ENCODE measurements at regions not wholly inside any gene's neighbourhood (a gene's known extent, or its start where the extent isn't known, plus 50 kb on each side); places are given as distances from the start of the nearest gene placed in this dataset.

DNA sequence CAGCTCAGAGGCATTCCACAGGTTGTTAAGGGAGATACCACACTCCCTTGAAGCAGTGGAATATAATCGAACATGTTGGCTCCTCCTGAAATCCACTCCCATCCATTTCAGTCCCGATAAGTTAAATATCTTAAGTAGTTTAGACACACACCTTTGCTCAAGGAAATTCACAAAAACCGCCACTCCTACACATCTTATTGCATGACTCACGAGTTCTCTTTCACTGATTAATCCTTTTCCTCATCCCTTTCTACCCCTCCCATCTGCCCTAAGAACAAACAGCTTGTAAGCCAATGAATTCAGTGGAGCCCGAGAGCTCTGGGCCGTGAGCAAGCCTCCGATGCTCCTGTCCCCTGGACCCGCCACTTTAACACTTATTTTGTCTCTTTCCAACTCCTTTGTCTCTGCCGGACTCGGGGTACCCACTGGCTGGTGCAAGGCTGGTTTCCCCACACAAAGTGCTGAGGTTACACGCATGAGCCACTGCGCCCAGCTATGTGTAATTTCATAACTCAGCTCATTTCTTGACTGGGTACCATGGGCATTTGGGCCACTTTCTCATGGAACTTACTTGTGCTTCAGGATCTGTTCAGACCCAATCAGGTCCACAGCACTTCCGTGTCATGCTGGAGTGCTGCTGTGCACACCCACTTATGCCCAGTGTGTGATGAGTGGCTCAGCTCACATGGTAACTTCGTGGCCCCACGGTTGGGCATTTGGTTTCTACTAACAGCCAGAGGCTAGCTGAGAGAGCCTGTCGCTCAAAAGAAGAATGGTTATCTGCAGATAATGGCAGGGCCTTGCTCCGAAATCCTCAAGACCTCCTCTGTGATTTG, 171.8 kb upstream of the ALG10B start:
- TF ChIP-seq, protein P1, sequence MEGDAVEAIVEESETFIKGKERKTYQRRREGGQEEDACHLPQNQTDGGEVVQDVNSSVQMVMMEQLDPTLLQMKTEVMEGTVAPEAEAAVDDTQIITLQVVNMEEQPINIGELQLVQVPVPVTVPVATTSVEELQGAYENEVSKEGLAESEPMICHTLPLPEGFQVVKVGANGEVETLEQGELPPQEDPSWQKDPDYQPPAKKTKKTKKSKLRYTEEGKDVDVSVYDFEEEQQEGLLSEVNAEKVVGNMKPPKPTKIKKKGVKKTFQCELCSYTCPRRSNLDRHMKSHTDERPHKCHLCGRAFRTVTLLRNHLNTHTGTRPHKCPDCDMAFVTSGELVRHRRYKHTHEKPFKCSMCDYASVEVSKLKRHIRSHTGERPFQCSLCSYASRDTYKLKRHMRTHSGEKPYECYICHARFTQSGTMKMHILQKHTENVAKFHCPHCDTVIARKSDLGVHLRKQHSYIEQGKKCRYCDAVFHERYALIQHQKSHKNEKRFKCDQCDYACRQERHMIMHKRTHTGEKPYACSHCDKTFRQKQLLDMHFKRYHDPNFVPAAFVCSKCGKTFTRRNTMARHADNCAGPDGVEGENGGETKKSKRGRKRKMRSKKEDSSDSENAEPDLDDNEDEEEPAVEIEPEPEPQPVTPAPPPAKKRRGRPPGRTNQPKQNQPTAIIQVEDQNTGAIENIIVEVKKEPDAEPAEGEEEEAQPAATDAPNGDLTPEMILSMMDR (conservative IDR thresholded peaks at IDR 0.05; ENCODE audit: low read length) = no peak
- no peak for TF ChIP-seq EZH2phosphoT487 (IDR thresholded peaks at IDR 0.05; ENCODE audit: borderline replicate concordance, low read depth, low read length)
